Naive thymus-derived CD8-positive, alpha-beta T cell (primary cell): ENCODE measurements at regions not wholly inside any gene's neighbourhood (a gene's known extent, or its start where the extent isn't known, plus 50 kb on each side); places are given as distances from the start of the nearest gene placed in this dataset.
"Not testable (repeated sequence)": the region's sequence is repeated elsewhere in the genome, so short reads cannot be mapped to it uniquely, and the experiment has no call there.

Experiments
- ATAC-seq, 2 donors: fragments of 150-1000 bp; cut with Tn5 transposase in 1 of 2; sonication (Bioruptor Pico), chemical (Tn5 transposase) in 1 of 2; 1 replicate in 1 of 2; 2 replicates in 1 of 2; pipeline ENCODE4 v1.10.0; 2021; ENCODE audit warnings: mild to moderate bottlenecking in 2 of 2, moderate library complexity in 2 of 2
- POLR2A ChIA-PET: fragments of 350-600 bp; sonication (Branson Sonifier 250); formaldehyde crosslinking; loops from one replicate; lab custom pipeline; 2021; ENCODE audit warnings: antibody characterized with exemption; lab: Charles Lee
- DNase-seq, 10 donors: peaks; one replicate each; pipeline versions ENCODE4 v3.0.0 to v3.0.0-alpha.2; 2020 to 2022
- H3K27ac Mint-ChIP-seq, 10 donors: one replicate each; pipeline ENCODE4 v1.8.0; 2020 to 2022; ENCODE audit warnings: mild to moderate bottlenecking in 10 of 10, mixed read lengths in 10 of 10, moderate library complexity in 4 of 10, inconsistent platforms in 1 of 10
- H3K27me3 Mint-ChIP-seq, 5 donors: one replicate each; pipeline ENCODE4 v1.8.0; 2021 to 2022; ENCODE audit warnings: mixed read lengths in 5 of 5
- H3K36me3 Mint-ChIP-seq, 3 donors: one replicate each; pipeline ENCODE4 v1.8.0; 2020 to 2022; ENCODE audit warnings: mixed read lengths in 3 of 3, mild to moderate bottlenecking in 2 of 3, inconsistent platforms in 1 of 3
- H3K4me1 Mint-ChIP-seq, 4 donors: one replicate each; pipeline ENCODE4 v1.8.0; 2021 to 2022; ENCODE audit warnings: mixed read lengths in 4 of 4
- H3K4me3 Mint-ChIP-seq, 10 donors: one replicate each; pipeline ENCODE4 v1.8.0; 2020 to 2022; ENCODE audit warnings: mild to moderate bottlenecking in 10 of 10, mixed read lengths in 10 of 10, moderate library complexity in 6 of 10, inconsistent platforms in 1 of 10
- H3K9me3 Mint-ChIP-seq, 9 donors: one replicate each; pipeline ENCODE4 v1.8.0; 2020 to 2022; ENCODE audit warnings: mixed read lengths in 9 of 9, mild to moderate bottlenecking in 3 of 9, inconsistent platforms in 1 of 9, moderate library complexity in 1 of 9

DNA sequence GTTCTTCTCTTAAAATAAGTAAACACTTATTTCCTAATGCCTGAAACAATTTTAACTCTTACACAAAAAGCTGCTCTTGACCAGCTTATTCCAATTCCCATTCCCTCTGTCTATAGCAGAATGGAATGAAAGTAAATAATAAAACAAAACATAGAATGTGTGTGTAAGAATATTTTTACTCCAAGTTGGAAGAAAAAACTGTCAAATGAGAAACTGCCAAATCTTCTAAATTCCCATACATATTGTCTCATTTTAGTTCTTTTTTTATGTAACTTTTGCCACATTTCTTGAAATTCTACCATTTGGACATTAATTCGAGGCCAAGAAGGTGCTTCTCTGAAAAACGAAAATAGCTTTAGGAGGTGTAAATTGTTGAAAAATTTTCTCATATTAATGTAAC, 477.1 kb downstream of the FAT4 start:
- H3K4me1 Mint-ChIP-seq: no peaks in the 10 kb centered on the region
- H3K36me3 Mint-ChIP-seq: no peaks in the 10 kb centered on the region
- DNase-seq (no peak), ATAC-seq (no peak)
- H3K27me3 Mint-ChIP-seq: no peaks in the 10 kb centered on the region
- peaks cover 0 to 9% (median under 1%) of the 10 kb centered on the region in 9 donors for H3K9me3 Mint-ChIP-seq
- no peak overlapping the region for H3K4me3 Mint-ChIP-seq
- no peak overlapping the region for H3K27ac Mint-ChIP-seq
- POLR2A ChIA-PET: no interaction called here

GRCh38 chr4:125794989-125795388, 480.2 kb downstream of the FAT4 start:
- H3K4me3 Mint-ChIP-seq: no peak overlapping the region
- no peaks in the 10 kb centered on the region for H3K4me1 Mint-ChIP-seq
- ATAC-seq (no peak), DNase-seq (no peak)
- H3K27ac Mint-ChIP-seq: no peak overlapping the region
- POLR2A ChIA-PET: no interaction called here
- H3K9me3 Mint-ChIP-seq: peaks cover 0 to 13% (median 2%) of the 10 kb centered on the region in 9 donors
- no peaks in the 10 kb centered on the region for H3K27me3 Mint-ChIP-seq
- H3K36me3 Mint-ChIP-seq: no peaks in the 10 kb centered on the region

DNA sequence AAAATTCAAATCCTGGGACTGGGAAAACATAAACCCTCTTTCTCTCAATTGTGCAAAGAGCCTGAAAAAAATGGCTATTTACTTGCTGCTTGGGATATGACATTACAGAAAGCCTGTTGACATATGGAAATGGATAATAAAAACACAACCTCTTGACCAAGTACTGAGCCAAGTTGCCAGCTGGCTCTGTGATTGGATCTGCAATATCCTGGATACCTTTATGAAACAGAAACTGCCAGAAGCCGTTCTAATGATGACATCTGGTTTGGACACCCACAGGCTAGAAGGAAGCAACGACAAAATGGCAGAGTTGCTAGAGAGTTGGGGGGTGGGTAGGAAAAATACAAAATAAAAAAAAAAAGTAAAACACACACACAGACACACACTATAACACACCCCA, 481.4 kb downstream of the FAT4 start:
- ATAC-seq (no peak), DNase-seq (no peak)
- no peak overlapping the region for H3K27ac Mint-ChIP-seq
- POLR2A ChIA-PET: no interaction called here
- H3K27me3 Mint-ChIP-seq: no peaks in the 10 kb centered on the region
- no peak overlapping the region for H3K4me3 Mint-ChIP-seq
- no peaks in the 10 kb centered on the region for H3K4me1 Mint-ChIP-seq
- peaks cover 0 to 13% (median 2%) of the 10 kb centered on the region in 9 donors for H3K9me3 Mint-ChIP-seq
- H3K36me3 Mint-ChIP-seq: no peaks in the 10 kb centered on the region

DNA sequence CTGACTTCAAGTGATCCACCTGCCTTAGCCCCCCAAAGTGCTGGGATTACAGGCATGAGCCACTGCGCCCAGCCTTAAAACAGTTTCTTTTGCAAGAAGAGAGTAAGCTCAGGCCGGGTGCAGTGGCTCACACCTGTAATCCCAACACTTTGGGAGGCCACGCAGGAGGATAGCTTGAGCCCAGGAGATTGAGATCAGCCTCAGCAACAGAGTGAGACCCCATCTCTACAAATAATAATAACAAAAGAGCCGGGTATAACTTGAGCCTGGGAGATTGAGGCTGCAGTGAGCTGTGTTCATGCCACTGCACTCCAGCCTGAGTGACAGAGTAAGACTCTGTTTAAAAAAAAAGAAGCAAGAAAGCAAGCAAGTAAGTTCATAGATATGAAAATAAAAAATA, 482.9 kb downstream of the FAT4 start:
- DNase-seq, POLR2A ChIA-PET, H3K27ac Mint-ChIP-seq, ATAC-seq, H3K36me3 Mint-ChIP-seq, H3K27me3 Mint-ChIP-seq, H3K4me1 Mint-ChIP-seq, H3K4me3 Mint-ChIP-seq: not testable (repeated sequence)
- H3K9me3 Mint-ChIP-seq: peaks cover 0 to 13% (median 2%) of the 10 kb centered on the region in 9 donors

- peaks cover 0 to 9% (median 0%) of the 10 kb centered on the region in 9 donors for H3K9me3 Mint-ChIP-seq
- POLR2A ChIA-PET: no interaction called here
- DNase-seq: no peak
- H3K4me1 Mint-ChIP-seq: no peaks in the 10 kb centered on the region
- H3K36me3 Mint-ChIP-seq: no peaks in the 10 kb centered on the region
- no peaks in the 10 kb centered on the region for H3K27me3 Mint-ChIP-seq
- no peak for ATAC-seq
- no peak overlapping the region for H3K4me3 Mint-ChIP-seq
- H3K27ac Mint-ChIP-seq: no peak overlapping the region
These were observed 486.6 kb downstream of the FAT4 start for GRCh38 chr4:125801373-125801772.

- no peak overlapping the region for H3K27ac Mint-ChIP-seq
These were observed 487.2 kb downstream of the FAT4 start for GRCh38 chr4:125801924-125802323.

DNA sequence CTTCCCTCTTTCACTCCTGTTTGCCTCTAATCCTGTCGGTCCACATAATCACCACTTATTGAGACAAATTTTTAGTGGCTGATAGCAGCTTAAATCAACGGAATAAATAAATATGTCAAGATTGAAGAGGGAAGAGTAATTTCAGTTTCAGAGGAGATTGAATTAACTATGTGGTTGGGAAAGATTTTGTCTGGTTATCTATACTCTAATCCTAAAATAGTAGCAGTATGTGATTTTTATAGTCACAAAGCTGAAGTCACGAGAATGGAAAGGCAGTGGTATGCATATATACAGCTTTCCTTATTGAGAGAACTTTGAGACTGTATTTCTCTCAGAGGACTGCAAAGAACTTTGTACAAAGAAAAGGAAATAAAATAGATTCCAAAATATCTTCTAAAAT, 493.3 kb downstream of the FAT4 start:
- Mint-ChIP-seq H3K9me3 (peaks cover 0 to 4% (median under 1%) of the 10 kb centered on the region in 9 donors), H3K27me3 (no peaks in the 10 kb centered on the region), H3K36me3 (no peaks in the 10 kb centered on the region), H3K4me3 (no peak overlapping the region), H3K4me1 (no peaks in the 10 kb centered on the region), H3K27ac (no peak overlapping the region)
- no peak for ATAC-seq
- no peak for DNase-seq
- POLR2A ChIA-PET: no interaction called here

More at GRCh38 chr4:125801924-125802323, 487.2 kb downstream of the FAT4 start:
- no peaks in the 10 kb centered on the region for H3K36me3 Mint-ChIP-seq
- H3K9me3 Mint-ChIP-seq: peaks cover 0 to 3% (median 0%) of the 10 kb centered on the region in 9 donors
- no peaks in the 10 kb centered on the region for H3K27me3 Mint-ChIP-seq
- DNase-seq: no peak
- no peak for ATAC-seq
- POLR2A ChIA-PET: no interaction called here
- H3K4me3 Mint-ChIP-seq: no peak overlapping the region
- no peaks in the 10 kb centered on the region for H3K4me1 Mint-ChIP-seq

- Mint-ChIP-seq H3K4me3 (no peak overlapping the region), H3K4me1 (no peaks in the 10 kb centered on the region), H3K27ac (no peak overlapping the region), H3K36me3 (no peaks in the 10 kb centered on the region), H3K27me3 (no peaks in the 10 kb centered on the region), H3K9me3 (peaks cover 0 to 6% (median 2%) of the 10 kb centered on the region in 9 donors)
- ATAC-seq (no peak), DNase-seq (no peak)
- POLR2A ChIA-PET: no interaction called here
These were observed 493.8 kb downstream of the FAT4 start for GRCh38 chr4:125808570-125808969.

DNA sequence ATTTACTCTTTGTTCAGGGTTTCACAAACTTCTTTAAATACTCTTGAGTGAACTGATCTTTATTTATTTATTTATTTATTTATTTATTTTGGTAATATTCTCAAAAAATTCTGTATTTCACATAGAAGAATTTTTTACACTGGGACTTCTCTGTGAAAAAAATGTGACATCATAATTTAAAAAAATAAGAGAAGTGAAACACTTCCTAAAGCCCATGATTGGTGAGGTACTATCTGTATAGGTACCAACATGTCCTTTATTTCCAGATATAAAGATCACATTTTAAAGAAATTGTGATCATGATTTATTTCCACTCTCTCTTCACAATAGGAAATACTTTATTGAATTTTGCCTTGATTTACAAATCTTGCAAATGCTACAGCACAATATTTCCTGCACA, 497.1 kb downstream of the FAT4 start:
- Mint-ChIP-seq H3K27me3 (no peaks in the 10 kb centered on the region), H3K4me3 (no peak overlapping the region), H3K9me3 (peaks cover 0 to 17% (median 5%) of the 10 kb centered on the region in 9 donors), H3K27ac (no peak overlapping the region), H3K4me1 (no peaks in the 10 kb centered on the region), H3K36me3 (no peaks in the 10 kb centered on the region)
- ATAC-seq (no peak), DNase-seq (no peak)
- POLR2A ChIA-PET: no interaction called here

DNA sequence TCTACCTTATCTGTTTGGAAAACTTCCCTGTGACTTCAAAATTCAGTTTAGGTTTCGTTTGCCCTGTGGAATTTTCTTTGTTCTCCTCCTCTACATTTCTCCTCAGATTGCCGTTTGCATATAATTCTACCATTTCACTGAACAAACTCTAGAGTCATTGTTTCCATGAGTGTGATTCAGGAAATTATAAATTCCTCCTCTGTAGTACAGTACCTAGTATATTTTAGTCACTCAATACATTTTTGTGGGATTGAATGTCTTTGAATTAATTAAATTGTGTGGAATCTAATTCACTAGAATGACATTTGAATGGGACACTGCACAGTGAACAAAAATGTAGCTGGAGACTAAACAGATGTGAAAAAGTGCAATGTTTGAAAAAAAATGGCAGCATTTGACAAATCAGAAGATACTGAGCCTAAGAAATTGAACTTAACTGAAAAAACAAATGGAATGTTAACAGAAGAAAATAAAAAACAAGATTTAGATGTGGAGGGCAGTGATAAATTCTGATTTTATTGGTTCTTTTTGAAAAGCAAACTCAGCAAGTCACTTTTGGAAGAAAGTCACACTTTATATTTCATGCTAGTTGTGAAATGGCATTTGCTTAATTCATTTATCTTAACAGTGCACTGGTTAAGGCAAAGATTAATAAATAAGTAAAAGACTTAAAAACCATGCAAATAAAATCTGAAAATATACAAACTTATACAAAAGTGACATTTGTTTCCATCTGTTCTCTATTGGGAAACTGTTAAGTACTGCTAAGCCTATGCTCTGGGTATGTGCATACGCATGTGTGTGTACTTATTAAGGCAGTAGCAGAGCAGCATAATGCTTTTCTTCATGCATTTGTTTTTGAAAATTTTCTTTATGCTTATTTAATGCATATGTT, 512.3 kb downstream of the FAT4 start:
- Mint-ChIP-seq H3K9me3 (peaks cover 0 to 10% (median under 1%) of the 10 kb centered on the region in 9 donors), H3K4me1 (no peaks in the 10 kb centered on the region), H3K36me3 (no peaks in the 10 kb centered on the region), H3K27ac (no peak overlapping the region), H3K27me3 (no peaks in the 10 kb centered on the region), H3K4me3 (no peak overlapping the region)
- DNase-seq (no peak), ATAC-seq (no peak)
- POLR2A ChIA-PET: no interaction called here

GRCh38 chr4:125827696-125828052, 512.9 kb downstream of the FAT4 start:
- POLR2A ChIA-PET: no interaction called here
- no peak overlapping the region for H3K4me3 Mint-ChIP-seq
- no peaks in the 10 kb centered on the region for H3K36me3 Mint-ChIP-seq
- DNase-seq (no peak), ATAC-seq (no peak)
- H3K27me3 Mint-ChIP-seq: no peaks in the 10 kb centered on the region
- no peaks in the 10 kb centered on the region for H3K4me1 Mint-ChIP-seq
- H3K9me3 Mint-ChIP-seq: peaks cover 0 to 10% (median 2%) of the 10 kb centered on the region in 9 donors
- no peak overlapping the region for H3K27ac Mint-ChIP-seq

- no peak overlapping the region for H3K27ac Mint-ChIP-seq
- H3K4me3 Mint-ChIP-seq: no peak overlapping the region
- H3K36me3 Mint-ChIP-seq: no peaks in the 10 kb centered on the region
- no peak for ATAC-seq
- H3K4me1 Mint-ChIP-seq: no peaks in the 10 kb centered on the region
- peaks cover 0 to 14% (median 2%) of the 10 kb centered on the region in 9 donors for H3K9me3 Mint-ChIP-seq
- no peak for DNase-seq
- POLR2A ChIA-PET: no interaction called here
- H3K27me3 Mint-ChIP-seq: no peaks in the 10 kb centered on the region
These were observed 513.6 kb downstream of the FAT4 start for GRCh38 chr4:125828346-125828745.

DNA sequence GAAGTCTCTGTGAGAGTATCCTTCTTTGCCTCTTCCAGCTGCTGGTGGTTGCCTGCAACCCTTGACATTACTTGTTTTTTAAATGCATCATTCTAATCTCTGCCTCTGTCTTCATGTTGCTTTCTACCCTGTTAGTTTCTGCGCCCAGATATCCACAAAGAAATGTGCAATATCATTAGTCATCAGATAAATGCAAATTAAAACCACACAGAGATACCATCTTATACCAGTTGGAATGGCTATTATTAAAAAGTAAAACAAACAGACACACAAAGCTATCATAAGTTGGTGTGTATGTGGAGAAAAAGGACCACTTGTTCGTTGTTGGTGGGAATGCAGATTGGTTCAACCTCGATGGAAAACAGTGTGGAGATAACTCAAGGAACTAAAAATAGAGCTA, 517.4 kb downstream of the FAT4 start:
- Mint-ChIP-seq H3K27me3 (no peaks in the 10 kb centered on the region), H3K27ac (no peak overlapping the region), H3K36me3 (no peaks in the 10 kb centered on the region), H3K4me1 (no peaks in the 10 kb centered on the region), H3K4me3 (no peak overlapping the region), H3K9me3 (peaks cover 0 to 12% (median 6%) of the 10 kb centered on the region in 9 donors)
- ATAC-seq (no peak), DNase-seq (no peak)
- POLR2A ChIA-PET: no interaction called here
